ENCODE measurements at regions not wholly inside any gene's neighbourhood (a gene's known extent, or its start where the extent isn't known, plus 50 kb on each side); places are given as distances from the start of the nearest gene placed in this dataset.

DNA sequence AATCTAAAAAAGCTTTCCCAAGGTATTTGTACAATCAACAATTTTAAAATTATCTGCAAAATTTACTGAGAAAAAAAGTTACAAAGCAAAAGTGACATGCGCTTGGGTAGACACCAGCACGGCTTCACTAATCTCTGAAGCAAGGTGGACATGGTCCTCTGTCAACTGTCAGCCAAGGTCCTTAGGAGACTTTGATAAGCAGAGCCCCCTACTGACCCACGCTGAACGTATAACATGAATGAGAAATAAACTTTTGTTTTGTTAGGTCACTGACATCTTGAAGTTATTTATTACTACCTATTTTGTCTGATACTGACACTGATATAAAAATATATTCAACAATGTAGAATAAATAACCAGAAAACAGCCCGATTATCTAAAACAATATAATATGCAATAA is 100.7 kb upstream of the OBI1 start:
- TF ChIP-seq, protein P1, sequence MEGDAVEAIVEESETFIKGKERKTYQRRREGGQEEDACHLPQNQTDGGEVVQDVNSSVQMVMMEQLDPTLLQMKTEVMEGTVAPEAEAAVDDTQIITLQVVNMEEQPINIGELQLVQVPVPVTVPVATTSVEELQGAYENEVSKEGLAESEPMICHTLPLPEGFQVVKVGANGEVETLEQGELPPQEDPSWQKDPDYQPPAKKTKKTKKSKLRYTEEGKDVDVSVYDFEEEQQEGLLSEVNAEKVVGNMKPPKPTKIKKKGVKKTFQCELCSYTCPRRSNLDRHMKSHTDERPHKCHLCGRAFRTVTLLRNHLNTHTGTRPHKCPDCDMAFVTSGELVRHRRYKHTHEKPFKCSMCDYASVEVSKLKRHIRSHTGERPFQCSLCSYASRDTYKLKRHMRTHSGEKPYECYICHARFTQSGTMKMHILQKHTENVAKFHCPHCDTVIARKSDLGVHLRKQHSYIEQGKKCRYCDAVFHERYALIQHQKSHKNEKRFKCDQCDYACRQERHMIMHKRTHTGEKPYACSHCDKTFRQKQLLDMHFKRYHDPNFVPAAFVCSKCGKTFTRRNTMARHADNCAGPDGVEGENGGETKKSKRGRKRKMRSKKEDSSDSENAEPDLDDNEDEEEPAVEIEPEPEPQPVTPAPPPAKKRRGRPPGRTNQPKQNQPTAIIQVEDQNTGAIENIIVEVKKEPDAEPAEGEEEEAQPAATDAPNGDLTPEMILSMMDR (IDR thresholded peaks at IDR 0.05): no peak
- no peak overlapping the region for H3K4me3 ChIP-seq
- DNase-seq (no peak), ATAC-seq (no peak)
- H3K9me3 ChIP-seq: no peaks in the 10 kb centered on the region
- H3K27ac ChIP-seq: no peak overlapping the region
- intact Hi-C loops (cut with DNase I): no loop called here
- H3K4me1 ChIP-seq: no peaks in the 10 kb centered on the region
- H3K27me3 ChIP-seq: no peaks in the 10 kb centered on the region
- no peaks in the 10 kb centered on the region for H3K36me3 ChIP-seq

DNA sequence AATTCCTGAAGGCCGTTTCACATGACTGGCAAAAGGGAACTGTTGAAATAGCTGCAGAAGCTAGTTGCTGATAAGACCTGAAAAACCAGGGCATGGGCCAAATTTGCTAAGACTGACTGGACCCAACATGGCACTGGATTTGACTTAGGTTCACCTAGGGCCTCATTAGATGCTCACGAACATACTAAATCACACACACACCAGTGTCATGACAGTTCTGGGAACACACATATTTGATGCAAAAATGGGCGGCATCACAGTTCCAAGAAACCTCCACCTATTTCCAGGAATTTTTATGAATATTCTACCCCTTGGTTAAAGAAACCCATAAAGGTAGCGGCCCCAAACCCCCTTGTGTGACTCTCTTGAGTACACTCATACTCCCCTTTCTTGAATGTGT is 99.6 kb upstream of the OBI1 start:
- Histone ChIP-seq H3K36me3 (no peaks in the 10 kb centered on the region), H3K4me1 (no peaks in the 10 kb centered on the region), H3K4me3 (no peak overlapping the region), H3K9me3 (no peaks in the 10 kb centered on the region), H3K27me3 (no peaks in the 10 kb centered on the region), H3K27ac (no peak overlapping the region)
- no peak for ATAC-seq
- TF ChIP-seq, protein P1 (IDR thresholded peaks at IDR 0.05): no peak
- intact Hi-C loops (cut with DNase I): no loop called here
- no peak for DNase-seq

DNA sequence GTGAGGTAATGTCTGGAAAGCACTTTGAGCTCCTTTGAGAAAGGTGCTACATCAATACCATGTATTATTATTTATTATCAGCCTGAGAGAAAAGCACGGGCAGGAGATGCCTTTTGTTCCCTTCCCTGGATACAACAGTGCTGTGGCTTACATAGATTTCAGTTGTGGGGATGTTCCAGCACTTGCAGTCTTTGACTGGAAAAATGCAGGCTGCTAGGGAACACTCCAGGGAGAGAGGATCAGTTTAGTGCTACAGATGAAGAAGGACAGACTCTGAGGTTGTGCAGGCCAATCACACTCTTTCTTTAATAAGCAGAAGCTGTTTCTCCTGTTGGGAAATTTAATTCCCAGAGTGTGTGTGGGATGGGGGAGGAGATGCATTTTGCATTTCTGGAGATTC is 94.5 kb upstream of the OBI1 start:
- ATAC-seq: no peak
- TF ChIP-seq, protein P1 (IDR thresholded peaks at IDR 0.05): no peak
- H3K4me1 ChIP-seq: no peaks in the 10 kb centered on the region
- intact Hi-C loops (cut with DNase I): no loop called here
- no peaks in the 10 kb centered on the region for H3K36me3 ChIP-seq
- H3K27me3 ChIP-seq: no peaks in the 10 kb centered on the region
- DNase-seq: no peak
- H3K4me3 ChIP-seq: no peak overlapping the region
- H3K27ac ChIP-seq: no peak overlapping the region
- H3K9me3 ChIP-seq: no peaks in the 10 kb centered on the region

DNA sequence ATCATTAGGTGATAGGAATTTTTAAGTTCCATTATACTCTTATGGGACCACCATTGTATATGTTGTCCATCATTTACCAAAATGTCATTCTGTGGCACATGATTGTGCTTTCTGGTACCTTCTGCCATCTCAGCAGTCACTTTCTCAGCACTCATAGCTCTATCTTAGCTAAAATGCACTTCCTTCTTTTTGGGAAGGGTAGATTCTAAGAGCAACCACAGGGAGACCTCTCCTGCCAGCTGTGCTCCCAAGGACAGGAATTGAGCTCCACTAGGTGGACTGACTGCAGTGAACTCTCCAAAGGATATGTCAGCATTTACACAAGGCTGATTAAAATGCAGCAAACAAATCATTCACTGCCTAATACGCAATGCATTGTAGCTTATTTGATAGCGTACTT is 91.8 kb upstream of the OBI1 start:
- Histone ChIP-seq H3K27me3 (no peaks in the 10 kb centered on the region), H3K4me3 (no peak overlapping the region), H3K27ac (no peak overlapping the region), H3K4me1 (no peaks in the 10 kb centered on the region), H3K9me3 (no peaks in the 10 kb centered on the region), H3K36me3 (no peaks in the 10 kb centered on the region)
- DNase-seq (no peak), ATAC-seq (no peak)
- TF ChIP-seq, protein P1 (IDR thresholded peaks at IDR 0.05): no peak
- intact Hi-C loops (cut with DNase I): no loop called here

DNA sequence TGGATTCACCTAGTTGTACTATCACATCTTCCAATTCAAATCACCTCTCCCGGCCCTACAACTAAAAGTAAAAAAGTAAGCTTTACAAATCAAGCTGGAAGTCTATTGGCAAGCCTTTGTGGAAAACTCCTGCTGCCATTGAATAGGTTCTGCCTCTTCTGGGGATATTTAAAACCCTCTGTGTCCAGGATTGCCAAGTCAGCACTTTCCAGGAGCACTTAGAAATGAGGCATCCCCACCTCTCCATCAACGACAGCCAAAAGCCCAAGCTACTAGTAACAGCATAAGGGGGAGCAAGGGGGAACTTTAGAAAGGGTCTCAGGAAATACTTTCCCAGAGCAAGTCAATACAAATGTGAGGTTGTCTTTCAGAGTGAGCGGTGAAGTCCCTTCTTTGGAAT is 85.0 kb upstream of the OBI1 start:
- Histone ChIP-seq H3K4me1 (no peaks in the 10 kb centered on the region), H3K9me3 (no peaks in the 10 kb centered on the region), H3K27me3 (no peaks in the 10 kb centered on the region), H3K27ac (no peak overlapping the region), H3K36me3 (no peaks in the 10 kb centered on the region), H3K4me3 (no peak overlapping the region)
- TF ChIP-seq, protein P1 (IDR thresholded peaks at IDR 0.05): no peak
- intact Hi-C loops (cut with DNase I): no loop called here
- ATAC-seq (no peak), DNase-seq (no peak)
